Fibroblast of villous mesenchyme (primary cell): ENCODE measurements at regions not wholly inside any gene's neighbourhood (a gene's known extent, or its start where the extent isn't known, plus 50 kb on each side); places are given as distances from the start of the nearest gene placed in this dataset.
A peak's percentile ranks its signal among the peaks of the same experiment; 100 is the strongest.
"Not testable (repeated sequence)": the region's sequence is repeated elsewhere in the genome, so short reads cannot be mapped to it uniquely, and the experiment has no call there.

Experiments used
- DNase-seq: peaks from one replicate; pipeline ENCODE4 v3.0.0-alpha.2; 2010; ENCODE audit warnings: low read depth
- H3K4me3 ChIP-seq: 2 replicates; pipeline ENCODE4 v1.5.1; 2011; ENCODE audit warnings: low read depth, mild to moderate bottlenecking, low read length
- TF ChIP-seq, protein P1 (sequence below): IDR thresholded peaks from 2 replicates; pipeline ENCODE4 v1.5.1; 2012; ENCODE audit warnings: low read depth, mild to moderate bottlenecking, low read length; ENCODE audit not compliant: insufficient read depth

DNA sequence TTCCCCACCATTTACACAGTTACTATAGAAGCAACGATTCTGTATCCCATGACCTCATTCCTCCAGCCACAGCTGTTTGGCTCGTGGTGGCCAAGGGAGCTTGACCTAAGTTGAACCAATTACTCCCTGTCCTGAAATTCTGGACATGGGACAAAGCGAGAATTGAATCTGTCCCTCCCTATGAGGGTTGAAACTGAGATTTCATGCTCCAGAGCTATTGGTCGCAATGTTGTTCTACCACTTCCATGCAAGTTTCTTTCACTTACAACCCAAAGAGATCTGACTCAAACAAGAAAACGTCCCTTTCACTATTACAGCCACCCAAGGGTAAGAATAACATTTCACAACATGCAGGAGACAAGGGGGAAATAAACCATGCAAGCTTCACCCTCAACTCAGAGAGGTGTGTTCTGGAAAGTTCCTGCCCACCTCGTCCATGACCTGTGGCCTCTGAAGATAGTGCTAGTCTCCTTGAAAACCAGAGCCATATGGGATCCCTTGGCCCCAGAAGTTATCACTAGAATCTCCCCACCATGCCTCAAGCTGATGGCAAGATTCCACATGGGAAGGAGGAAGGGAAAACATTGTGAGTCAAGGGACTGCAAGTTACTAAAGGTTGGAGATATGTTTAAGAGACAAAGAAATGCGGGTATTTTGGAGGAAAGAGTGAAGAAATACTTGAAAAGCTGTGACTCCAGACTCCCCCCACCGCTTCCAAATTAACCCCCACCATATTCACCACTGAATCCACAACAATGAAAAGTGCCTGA, 74.5 kb upstream of the SRSF6 start:
- H3K4me3 ChIP-seq: no peak overlapping the region
- DNase-seq: peak; percentile 27
- TF ChIP-seq, protein P1, sequence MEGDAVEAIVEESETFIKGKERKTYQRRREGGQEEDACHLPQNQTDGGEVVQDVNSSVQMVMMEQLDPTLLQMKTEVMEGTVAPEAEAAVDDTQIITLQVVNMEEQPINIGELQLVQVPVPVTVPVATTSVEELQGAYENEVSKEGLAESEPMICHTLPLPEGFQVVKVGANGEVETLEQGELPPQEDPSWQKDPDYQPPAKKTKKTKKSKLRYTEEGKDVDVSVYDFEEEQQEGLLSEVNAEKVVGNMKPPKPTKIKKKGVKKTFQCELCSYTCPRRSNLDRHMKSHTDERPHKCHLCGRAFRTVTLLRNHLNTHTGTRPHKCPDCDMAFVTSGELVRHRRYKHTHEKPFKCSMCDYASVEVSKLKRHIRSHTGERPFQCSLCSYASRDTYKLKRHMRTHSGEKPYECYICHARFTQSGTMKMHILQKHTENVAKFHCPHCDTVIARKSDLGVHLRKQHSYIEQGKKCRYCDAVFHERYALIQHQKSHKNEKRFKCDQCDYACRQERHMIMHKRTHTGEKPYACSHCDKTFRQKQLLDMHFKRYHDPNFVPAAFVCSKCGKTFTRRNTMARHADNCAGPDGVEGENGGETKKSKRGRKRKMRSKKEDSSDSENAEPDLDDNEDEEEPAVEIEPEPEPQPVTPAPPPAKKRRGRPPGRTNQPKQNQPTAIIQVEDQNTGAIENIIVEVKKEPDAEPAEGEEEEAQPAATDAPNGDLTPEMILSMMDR: no peak

DNA sequence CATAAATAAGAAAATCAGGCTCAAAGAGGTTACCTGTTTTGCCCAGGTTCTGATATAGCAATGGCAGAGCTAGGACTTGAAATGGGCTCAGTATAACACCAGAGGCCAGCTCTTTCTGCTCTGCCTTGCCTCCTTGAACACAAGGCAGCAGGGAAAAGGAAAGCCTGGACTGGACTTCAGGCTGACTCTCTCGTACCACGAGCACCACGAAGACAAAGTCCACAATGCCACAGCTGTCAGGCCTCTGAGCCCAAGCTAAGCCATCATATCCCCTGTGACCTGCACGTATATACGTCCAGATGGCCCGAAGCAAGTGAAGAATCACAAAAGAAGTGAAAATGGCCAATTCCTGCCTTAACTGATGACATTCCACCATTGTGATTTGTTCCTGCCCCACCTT, 75.6 kb upstream of the SRSF6 start:
- H3K4me3 ChIP-seq, DNase-seq: not testable (repeated sequence)

GRCh38 chr20:43381533-43381932, 76.2 kb upstream of the SRSF6 start:
- H3K4me3 ChIP-seq, DNase-seq: not testable (repeated sequence)

GRCh38 chr20:43379239-43379917, 78.3 kb upstream of the SRSF6 start:
- TF ChIP-seq, protein P1: no peak
- H3K4me3 ChIP-seq: no peak overlapping the region
- peak; percentile 42 for DNase-seq

DNA sequence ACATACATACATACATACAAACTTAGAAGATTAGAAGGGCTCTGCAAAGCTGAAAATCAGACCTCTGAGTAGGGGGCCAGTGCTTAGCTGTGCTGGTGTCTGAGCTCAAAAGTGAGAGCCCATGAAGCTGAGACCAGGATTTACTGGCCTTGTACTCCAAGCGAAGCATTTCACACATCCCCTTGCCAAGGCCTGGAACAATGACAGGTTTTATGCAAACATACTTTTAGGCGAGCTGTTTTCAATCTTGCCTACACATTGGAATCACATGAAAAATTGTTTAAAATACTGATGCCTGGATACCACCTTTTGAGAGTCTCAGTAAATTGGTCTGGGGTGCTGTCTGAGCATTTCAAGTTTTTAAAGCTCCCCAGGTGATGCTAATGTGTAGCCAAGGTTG, 80.9 kb upstream of the SRSF6 start:
- TF ChIP-seq, protein P1: no peak
- no peak for DNase-seq
- H3K4me3 ChIP-seq: no peak overlapping the region

DNA sequence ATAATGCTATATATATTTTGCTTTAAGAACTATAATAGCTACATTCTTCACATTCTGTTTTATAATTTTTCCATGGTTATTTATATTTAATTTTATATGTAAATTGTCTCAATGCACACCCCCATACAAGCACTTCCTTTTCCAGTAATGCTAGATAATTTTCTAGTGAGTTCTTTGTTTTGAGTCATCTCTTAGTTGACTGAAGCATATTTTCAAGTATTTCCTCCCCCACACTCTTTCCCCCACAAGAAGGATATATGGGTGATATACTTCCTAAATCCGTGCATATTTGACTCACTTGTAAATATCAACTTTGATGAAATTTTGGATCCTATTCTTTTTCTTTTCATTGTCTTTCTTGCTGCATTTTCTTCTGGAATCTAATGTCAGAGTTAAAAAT, 82.1 kb upstream of the SRSF6 start:
- no peak overlapping the region for H3K4me3 ChIP-seq
- DNase-seq: no peak
- TF ChIP-seq, protein P1: no peak

DNA sequence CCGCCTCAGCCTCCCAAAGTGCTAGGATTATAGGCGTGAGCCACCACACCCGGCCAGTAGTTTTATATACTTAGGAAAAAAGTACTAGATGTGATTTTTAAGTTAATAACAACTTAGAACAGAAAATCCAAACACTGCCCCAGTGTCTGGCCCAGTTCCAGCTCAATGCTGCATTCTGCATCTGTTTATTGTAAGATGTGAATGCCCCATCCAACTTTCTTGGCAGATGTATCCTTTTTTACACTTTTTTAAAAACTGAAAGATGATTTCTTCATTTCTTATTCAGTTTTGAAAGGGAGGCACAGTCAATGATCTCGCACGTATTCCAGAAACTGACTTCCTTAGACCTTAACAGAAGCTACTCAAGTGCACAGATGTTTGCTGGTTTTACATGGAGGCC, 85.6 kb upstream of the SRSF6 start:
- TF ChIP-seq, protein P1: no peak
- no peak overlapping the region for H3K4me3 ChIP-seq
- DNase-seq: peak; percentile 8

GRCh38 chr20:43365691-43366090, 92.0 kb upstream of the SRSF6 start:
- H3K4me3 ChIP-seq: no peak overlapping the region
- TF ChIP-seq, protein P1: no peak
- no peak for DNase-seq
